HG02763 (cell line): ENCODE measurements at regions not wholly inside any gene's neighbourhood (a gene's known extent, or its start where the extent isn't known, plus 50 kb on each side); places are given as distances from the start of the nearest gene placed in this dataset.
A peak's percentile ranks its signal among the peaks of the same experiment; 100 is the strongest.

Experiments used
- ATAC-seq: cut with Tn5 transposase; IDR thresholded peaks from one replicate; pipeline ENCODE4 v1.9.1; 2021; ENCODE audit warnings: mild to moderate bottlenecking, moderate library complexity; ENCODE audit not compliant: unreplicated experiment

- no peak for ATAC-seq
Measured at GRCh38 chr14:71482671-71483070, 449.6 kb upstream of the RGS6 start.

GRCh38 chr14:71483154-71483553 is 449.1 kb upstream of the RGS6 start:
- ATAC-seq, result no peak

GRCh38 chr14:71485833-71486232 is 446.4 kb upstream of the RGS6 start:
- no peak for ATAC-seq

DNA sequence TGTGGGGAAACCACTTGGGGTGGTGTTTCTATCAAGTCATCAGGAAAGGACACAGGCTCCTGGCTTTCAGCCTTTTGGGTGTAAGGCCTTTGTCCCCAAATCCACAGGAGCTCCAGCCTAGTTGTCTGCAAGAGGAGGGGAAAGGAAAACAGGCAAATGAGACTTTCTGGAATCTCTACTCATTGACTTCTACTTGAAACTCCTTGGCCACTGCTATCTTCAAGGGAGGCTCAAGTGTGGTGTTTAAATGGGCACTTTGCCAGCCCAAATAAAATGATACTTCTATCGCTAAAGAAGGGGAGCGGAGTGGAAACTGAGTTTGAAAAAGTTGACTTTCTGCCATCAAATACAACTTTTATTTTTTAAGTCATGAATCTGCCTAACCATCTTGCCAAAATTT is 445.9 kb upstream of the RGS6 start:
- no peak for ATAC-seq

DNA sequence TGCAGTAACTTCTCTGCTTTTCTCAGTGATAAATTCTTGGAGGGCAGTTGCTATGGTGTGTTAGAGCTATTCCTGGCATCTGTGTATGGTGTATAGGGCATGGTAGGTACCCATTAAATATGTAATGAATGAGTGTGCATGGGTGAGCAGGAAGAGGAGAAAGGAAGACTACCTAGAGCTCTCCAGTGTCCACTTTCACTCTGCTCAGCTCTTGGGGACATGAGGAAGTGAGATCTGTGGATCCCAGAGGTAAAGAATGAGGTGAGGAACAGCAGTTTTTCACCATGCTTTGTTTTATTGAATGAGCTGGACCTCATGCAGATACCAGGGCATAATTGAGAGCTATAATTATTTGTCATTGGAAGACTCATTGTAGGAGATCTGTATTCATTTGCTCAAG is 444.8 kb upstream of the RGS6 start:
- no peak for ATAC-seq

DNA sequence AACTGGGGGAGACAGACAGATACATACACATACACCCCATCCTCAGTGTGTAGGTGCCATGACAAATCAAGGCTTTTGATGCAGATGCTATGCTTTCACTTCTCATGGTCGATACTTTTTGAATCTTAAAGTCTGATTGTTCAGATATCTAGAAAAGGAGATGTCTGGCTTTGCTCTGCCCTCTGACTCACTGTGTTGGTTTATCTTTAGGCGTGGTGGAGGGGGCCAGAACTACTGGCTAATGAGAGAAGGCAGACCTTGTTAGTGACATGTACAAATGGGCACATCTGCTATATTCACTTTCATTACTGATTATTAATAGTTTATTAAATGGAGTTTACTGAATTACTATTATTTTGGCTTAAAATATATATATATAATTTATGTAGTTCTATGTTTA is 444.3 kb upstream of the RGS6 start:
- ATAC-seq, result no peak

DNA sequence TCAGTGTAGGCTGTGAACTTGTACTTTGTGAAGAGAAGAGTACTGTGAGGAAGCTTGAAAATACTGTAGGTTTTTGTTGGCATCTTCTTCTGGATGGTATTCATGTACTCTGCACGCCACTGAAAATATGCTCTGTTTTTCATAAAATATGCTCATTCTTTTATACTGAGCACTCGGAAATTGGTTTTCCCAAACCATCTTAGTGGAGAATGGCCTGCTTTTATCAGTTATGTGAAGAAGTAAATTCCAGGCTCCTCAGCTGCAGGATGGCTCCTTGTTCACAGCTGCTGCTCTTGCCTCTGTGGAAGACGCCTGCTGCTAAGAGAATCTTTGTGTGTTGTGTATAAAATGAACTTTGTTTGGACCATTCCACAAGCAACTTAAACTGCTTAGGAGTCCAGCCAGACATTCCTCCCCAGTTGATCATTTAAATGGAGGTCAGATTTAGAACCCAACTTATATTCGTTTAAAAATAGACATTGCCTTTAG is 443.5 kb upstream of the RGS6 start:
- ATAC-seq, result no peak

- no peak for ATAC-seq
Measured at GRCh38 chr14:71489742-71490141, 442.5 kb upstream of the RGS6 start.

DNA sequence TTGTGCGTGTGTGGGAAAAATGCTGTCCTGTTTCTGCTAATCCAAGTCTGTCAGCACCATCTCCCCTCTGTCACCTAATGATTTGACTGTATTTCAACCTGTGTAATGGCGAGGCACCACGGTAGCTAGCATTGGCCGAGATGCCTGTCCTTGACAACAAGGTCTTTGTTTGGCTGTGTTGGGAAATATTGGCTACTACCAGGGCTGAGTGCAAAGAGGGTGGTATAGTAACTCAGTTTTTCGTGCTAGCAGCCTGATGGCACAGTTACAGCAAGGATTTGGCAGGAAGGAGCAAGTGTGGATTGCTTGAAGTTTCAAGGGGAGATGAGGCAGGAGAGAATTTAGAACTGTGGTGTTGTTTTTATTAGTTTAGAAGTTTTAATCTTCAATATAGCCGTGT is 440.3 kb upstream of the RGS6 start:
- ATAC-seq, result no peak

DNA sequence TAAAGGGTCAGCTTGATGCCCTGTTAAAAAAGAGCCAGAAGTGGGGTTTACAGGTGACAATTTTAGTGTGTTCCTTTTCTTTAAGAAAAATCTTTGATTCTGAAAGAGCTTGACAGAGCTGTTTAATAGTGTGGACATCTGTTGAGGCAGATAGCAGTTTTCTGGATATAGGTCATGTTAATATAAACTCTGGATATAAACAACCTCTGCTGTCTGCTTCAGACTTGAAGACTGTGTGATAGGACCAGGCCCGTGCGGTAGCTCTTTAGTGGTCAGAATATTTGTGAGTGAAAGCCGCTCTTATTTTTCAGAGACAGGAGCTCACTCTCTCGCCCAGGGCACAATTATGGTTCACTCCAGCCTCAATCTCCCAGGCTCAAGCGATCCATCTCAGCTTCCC is 439.9 kb upstream of the RGS6 start:
- no peak for ATAC-seq

- ATAC-seq, result peak; percentile 82
Measured at GRCh38 chr14:71497645-71498086, 434.6 kb upstream of the RGS6 start.

DNA sequence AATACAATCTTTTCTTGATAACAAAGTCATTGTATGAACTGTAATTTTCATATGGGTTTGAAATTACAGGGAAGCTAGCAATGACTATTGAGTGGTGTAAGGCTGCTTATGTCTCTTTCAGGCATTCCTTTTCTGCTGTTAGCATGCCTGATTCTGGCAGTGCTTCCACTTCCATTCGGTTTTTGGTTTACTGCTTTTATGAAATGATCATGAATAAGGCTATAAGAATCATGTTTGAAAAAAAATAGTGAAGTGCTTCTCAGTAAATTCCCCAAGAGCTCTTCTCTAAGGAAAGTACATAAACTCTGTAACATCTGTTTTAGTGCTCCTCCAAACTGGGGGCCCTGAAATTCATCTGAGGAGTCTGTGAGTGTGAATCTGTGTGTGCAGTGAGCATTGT is 434.0 kb upstream of the RGS6 start:
- ATAC-seq, result peak; percentile 19

DNA sequence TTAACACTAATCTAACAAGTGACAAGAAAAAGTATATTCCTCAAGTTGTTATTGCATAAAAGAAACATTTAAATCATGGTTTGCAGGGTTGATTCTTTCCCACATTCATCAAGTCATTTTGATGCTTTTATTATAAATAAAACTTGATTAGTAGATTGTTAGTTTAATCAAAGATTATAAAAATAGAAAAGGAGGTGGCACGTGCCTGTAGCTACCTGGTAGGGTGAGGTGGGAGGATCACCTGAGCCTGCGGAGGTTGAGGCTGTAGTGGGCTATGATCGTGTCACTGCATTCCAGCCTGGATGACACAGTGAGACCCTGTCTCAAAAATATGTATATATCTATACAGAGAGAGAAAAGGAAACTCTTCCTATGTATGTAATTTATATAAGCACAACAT is 433.2 kb upstream of the RGS6 start:
- no peak for ATAC-seq

DNA sequence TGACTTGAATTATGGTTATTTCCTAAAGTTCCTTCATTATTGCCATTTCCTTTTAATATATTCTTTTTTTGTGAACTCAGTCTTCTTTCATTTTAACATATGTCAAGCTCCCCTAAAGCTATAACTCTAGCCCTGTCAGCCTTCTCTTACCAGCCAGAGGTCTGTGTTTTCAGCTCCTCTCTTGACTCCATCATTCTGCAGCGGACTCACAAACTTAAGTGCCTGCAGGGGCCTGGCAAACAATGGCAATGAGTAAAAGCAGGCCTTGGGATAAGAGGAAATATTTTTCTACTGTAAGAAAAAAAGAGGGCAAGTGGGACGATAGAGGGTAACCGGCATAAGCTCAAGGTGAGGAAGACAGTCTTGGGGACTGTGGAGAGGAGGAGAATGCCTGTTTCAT is 424.5 kb upstream of the RGS6 start:
- no peak for ATAC-seq

DNA sequence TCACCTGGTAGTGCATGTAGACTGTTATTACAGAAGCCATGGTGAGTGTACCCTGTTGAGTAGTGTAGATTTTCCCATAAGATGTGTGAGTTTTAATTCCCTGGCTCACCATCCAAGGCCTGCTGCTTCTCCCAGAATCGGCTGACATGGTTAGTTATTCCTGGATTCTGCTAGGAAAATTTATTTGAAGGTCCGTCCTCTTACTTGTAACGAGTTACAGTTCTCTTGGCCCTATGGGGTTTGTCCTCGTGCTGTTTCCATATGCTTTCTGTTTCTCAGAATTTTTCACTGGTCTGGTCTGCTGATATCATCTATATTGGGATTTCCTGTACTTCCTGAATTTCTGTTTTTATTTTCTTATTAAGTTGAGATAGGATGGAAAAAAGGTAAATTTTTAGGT is 423.3 kb upstream of the RGS6 start:
- no peak for ATAC-seq

- ATAC-seq, result no peak
Measured at GRCh38 chr14:71511152-71511551, 421.1 kb upstream of the RGS6 start.

DNA sequence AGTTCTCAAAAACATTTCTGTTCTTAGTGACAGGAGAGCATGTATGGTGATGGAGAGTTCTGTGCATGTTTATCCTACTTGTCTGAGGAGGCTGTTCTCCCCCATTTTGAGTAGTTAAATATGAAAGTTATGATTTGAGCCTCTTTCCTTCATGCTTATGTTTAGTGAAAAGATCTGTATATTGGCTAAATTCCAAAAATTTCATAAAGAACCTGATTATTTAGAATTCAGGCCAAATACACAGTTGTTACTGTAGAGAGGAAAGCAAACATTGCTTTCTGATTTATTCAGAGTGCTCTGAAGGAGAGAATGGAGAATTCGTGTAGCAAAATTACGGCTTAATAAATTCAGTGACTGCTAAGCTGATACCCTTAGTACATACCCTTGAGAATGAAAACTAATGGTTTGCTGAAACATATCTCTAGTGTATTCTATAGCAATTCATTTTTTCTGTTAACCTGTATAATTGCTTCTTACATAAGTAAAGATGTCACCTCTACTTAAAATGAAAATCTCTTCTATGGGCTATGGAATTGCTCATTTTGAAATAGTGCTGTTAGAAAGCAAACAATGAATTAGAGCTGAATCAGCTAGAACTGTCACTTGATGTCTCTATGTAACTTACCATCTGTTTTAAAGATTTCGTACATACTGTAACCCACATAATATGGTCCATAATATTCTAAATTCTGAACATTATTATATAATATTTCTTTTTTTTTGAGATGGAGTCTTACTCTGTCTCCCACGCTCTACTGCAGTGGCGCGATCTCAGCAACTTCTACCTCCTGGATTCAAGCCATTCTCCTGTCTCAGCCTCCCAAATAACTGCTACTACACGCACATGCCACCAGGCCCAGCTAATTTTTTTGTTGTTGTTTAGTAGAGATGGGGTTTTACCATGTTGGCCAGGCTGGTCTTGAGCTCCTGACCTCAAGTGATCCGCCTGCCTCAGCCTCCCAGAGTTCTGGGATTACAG is 417.0 kb upstream of the RGS6 start:
- no peak for ATAC-seq

- ATAC-seq, result no peak
Measured at GRCh38 chr14:71521238-71522135, 410.7 kb upstream of the RGS6 start.

DNA sequence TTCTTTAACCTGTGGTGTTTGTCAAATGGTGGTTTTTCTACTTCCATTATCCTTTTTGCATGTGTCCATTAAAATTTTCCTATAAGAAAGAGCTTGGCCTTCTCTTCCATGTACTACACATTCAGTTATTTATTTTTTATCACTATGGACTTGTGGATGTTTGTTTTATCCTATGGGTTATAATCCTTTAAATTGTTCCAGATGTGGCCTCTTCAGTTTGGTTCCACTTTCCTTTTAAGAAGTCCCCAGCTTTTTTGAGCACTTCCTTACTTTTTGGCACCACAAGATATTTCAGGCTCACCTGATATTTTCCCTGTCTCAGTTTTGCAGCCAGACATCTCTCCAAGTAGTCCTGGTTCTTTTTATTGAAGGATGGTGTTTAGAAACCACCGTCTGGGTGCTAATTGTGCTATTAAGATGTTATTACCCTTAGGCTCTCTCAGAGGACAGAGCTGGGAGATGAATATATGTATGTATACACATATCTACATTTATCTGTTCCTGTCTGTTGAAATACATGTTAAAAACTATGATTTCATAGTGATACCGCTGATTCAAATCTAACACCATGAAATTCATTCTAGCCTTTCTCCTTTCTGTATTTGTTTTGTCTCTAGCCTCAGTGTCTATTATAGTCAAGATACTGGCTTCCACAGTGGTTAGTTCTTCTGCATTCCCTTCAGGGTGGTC is 408.5 kb upstream of the RGS6 start:
- ATAC-seq, result peak; percentile 69

GRCh38 chr14:71524320-71524982 is 407.8 kb upstream of the RGS6 start:
- ATAC-seq, result peak; percentile 37
